ENCODE measurements at regions not wholly inside any gene's neighbourhood (a gene's known extent, or its start where the extent isn't known, plus 50 kb on each side); places are given as distances from the start of the nearest gene placed in this dataset.
"Not testable (repeated sequence)": the region's sequence is repeated elsewhere in the genome, so short reads cannot be mapped to it uniquely, and the experiment has no call there.

- Mint-ChIP-seq H3K4me1 (no peaks in the 10 kb centered on the region), H3K36me3 (no peaks in the 10 kb centered on the region), H3K27me3 (no peaks in the 10 kb centered on the region), H3K4me3 (no peak overlapping the region), H3K9me3 (no peaks in the 10 kb centered on the region), H3K27ac (no peak overlapping the region)
- ChIA-PET POLR2A (no interaction called here), CTCF (no interaction called here)
- H3K27me3 ChIP-seq (replicated peaks in 1 of 2; ENCODE audit: control insufficient read depth in 2 of 2, extremely low read depth in 1 of 2, insufficient read depth in 2 of 2, low read length in 1 of 2), result no peaks in the 10 kb centered on the region
- no peak overlapping the region for H3K4me3 ChIP-seq (ENCODE audit: control insufficient read depth in 1 of 2, extremely low read depth in 1 of 2, low read length in 1 of 2)
- DNase-seq (no peak), ATAC-seq (replicated peaks in 1 of 4) (no peak)
- H3K27ac ChIP-seq (ENCODE audit: low read length), result no peak overlapping the region
- H3K9me3 ChIP-seq, result no peaks in the 10 kb centered on the region
- no peaks in the 10 kb centered on the region for H3K4me1 ChIP-seq (ENCODE audit: control insufficient read depth in 1 of 2, extremely low read depth in 1 of 2, insufficient read depth in 2 of 2, low read length in 2 of 2)
- H3K36me3 ChIP-seq (ENCODE audit: control insufficient read depth in 2 of 2, extremely low read depth in 1 of 2, insufficient read depth in 1 of 2, low read length in 1 of 2), result no peaks in the 10 kb centered on the region
- no CpG with 5 or more reads among the region's 2 CpGs for whole genome bisulfite sequencing (ENCODE audit: insufficient coverage)
Observed at GRCh38 chr10:90089719-90090118, 388.3 kb downstream of the KIF20B start.

GRCh38 chr10:90096196-90096595 is 394.8 kb downstream of the KIF20B start:
- Histone ChIP-seq H3K27ac (ENCODE audit: low read length) (no peak overlapping the region), H3K4me3 (ENCODE audit: control insufficient read depth in 1 of 2, extremely low read depth in 1 of 2, low read length in 1 of 2) (no peak overlapping the region), H3K36me3 (ENCODE audit: control insufficient read depth in 2 of 2, extremely low read depth in 1 of 2, insufficient read depth in 1 of 2, low read length in 1 of 2) (no peaks in the 10 kb centered on the region), H3K9me3 (no peaks in the 10 kb centered on the region), H3K27me3 (replicated peaks in 1 of 2; ENCODE audit: control insufficient read depth in 2 of 2, extremely low read depth in 1 of 2, insufficient read depth in 2 of 2, low read length in 1 of 2) (no peaks in the 10 kb centered on the region), H3K4me1 (ENCODE audit: control insufficient read depth in 1 of 2, extremely low read depth in 1 of 2, insufficient read depth in 2 of 2, low read length in 2 of 2) (no peaks in the 10 kb centered on the region)
- ATAC-seq (replicated peaks in 1 of 4), result no peak
- ChIA-PET POLR2A (no interaction called here), CTCF (no interaction called here)
- peaks cover 0 to 5% of the 10 kb centered on the region in 2 donors for H3K27me3 Mint-ChIP-seq
- H3K9me3 Mint-ChIP-seq, result no peaks in the 10 kb centered on the region
- H3K4me1 Mint-ChIP-seq, result no peaks in the 10 kb centered on the region
- H3K27ac Mint-ChIP-seq, result no peak overlapping the region
- 100% methylated on average over 1 of the region's 5 CpGs for WGBS (ENCODE audit: insufficient coverage)
- no peak for DNase-seq
- H3K4me3 Mint-ChIP-seq, result no peak overlapping the region
- H3K36me3 Mint-ChIP-seq, result no peaks in the 10 kb centered on the region

- H3K4me3 ChIP-seq (ENCODE audit: control insufficient read depth in 1 of 2, extremely low read depth in 1 of 2, low read length in 1 of 2); H3K27me3 Mint-ChIP-seq; H3K27ac ChIP-seq (ENCODE audit: low read length); H3K9me3 Mint-ChIP-seq; H3K4me3 Mint-ChIP-seq; H3K4me1 Mint-ChIP-seq; H3K27me3 ChIP-seq (replicated peaks in 1 of 2; ENCODE audit: control insufficient read depth in 2 of 2, extremely low read depth in 1 of 2, insufficient read depth in 2 of 2, low read length in 1 of 2); POLR2A ChIA-PET; H3K27ac Mint-ChIP-seq; H3K36me3 Mint-ChIP-seq; CTCF ChIA-PET; DNase-seq; H3K36me3 ChIP-seq (ENCODE audit: control insufficient read depth in 2 of 2, extremely low read depth in 1 of 2, insufficient read depth in 1 of 2, low read length in 1 of 2); H3K9me3 ChIP-seq; ATAC-seq (replicated peaks in 1 of 4); H3K4me1 ChIP-seq (ENCODE audit: control insufficient read depth in 1 of 2, extremely low read depth in 1 of 2, insufficient read depth in 2 of 2, low read length in 2 of 2): not testable (repeated sequence)
Observed at GRCh38 chr10:90107581-90107980, 406.2 kb downstream of the KIF20B start.

- H3K4me3 ChIP-seq (ENCODE audit: control insufficient read depth in 1 of 2, extremely low read depth in 1 of 2, low read length in 1 of 2), result no peak overlapping the region
- H3K9me3 Mint-ChIP-seq, result peaks cover 3 to 4% (median 3%) of the 10 kb centered on the region in 3 donors
- no peak overlapping the region for H3K27ac Mint-ChIP-seq
- DNase-seq (no peak), ATAC-seq (replicated peaks in 1 of 4) (no peak)
- H3K36me3 ChIP-seq (ENCODE audit: control insufficient read depth in 2 of 2, extremely low read depth in 1 of 2, insufficient read depth in 1 of 2, low read length in 1 of 2), result no peaks in the 10 kb centered on the region
- H3K4me3 Mint-ChIP-seq, result no peak overlapping the region
- POLR2A ChIA-PET, result no interaction called here
- CTCF ChIA-PET, result no interaction called here
- H3K4me1 ChIP-seq (ENCODE audit: control insufficient read depth in 1 of 2, extremely low read depth in 1 of 2, insufficient read depth in 2 of 2, low read length in 2 of 2), result no peaks in the 10 kb centered on the region
- H3K27ac ChIP-seq (ENCODE audit: low read length), result no peak overlapping the region
- no peaks in the 10 kb centered on the region for H3K9me3 ChIP-seq
- WGBS (ENCODE audit: insufficient coverage), result no CpG with 5 or more reads among the region's 1 CpG
- H3K27me3 Mint-ChIP-seq, result no peaks in the 10 kb centered on the region
- H3K36me3 Mint-ChIP-seq, result no peaks in the 10 kb centered on the region
- no peaks in the 10 kb centered on the region for H3K4me1 Mint-ChIP-seq
- no peaks in the 10 kb centered on the region for H3K27me3 ChIP-seq (replicated peaks in 1 of 2; ENCODE audit: control insufficient read depth in 2 of 2, extremely low read depth in 1 of 2, insufficient read depth in 2 of 2, low read length in 1 of 2)
Observed at GRCh38 chr10:90111671-90112070, 410.3 kb downstream of the KIF20B start.

- Mint-ChIP-seq H3K27me3 (peaks cover 1 to 4% of the 10 kb centered on the region in 2 donors), H3K36me3 (no peaks in the 10 kb centered on the region), H3K4me1 (no peaks in the 10 kb centered on the region), H3K27ac (no peak overlapping the region), H3K9me3 (peaks cover 2 to 7% (median 3%) of the 10 kb centered on the region in 3 donors), H3K4me3 (no peak overlapping the region)
- Histone ChIP-seq H3K9me3 (no peaks in the 10 kb centered on the region), H3K36me3 (ENCODE audit: control insufficient read depth in 2 of 2, extremely low read depth in 1 of 2, insufficient read depth in 1 of 2, low read length in 1 of 2) (no peaks in the 10 kb centered on the region), H3K27ac (ENCODE audit: low read length) (no peak overlapping the region), H3K27me3 (replicated peaks in 1 of 2; ENCODE audit: control insufficient read depth in 2 of 2, extremely low read depth in 1 of 2, insufficient read depth in 2 of 2, low read length in 1 of 2) (no peaks in the 10 kb centered on the region), H3K4me1 (ENCODE audit: control insufficient read depth in 1 of 2, extremely low read depth in 1 of 2, insufficient read depth in 2 of 2, low read length in 2 of 2) (no peaks in the 10 kb centered on the region), H3K4me3 (ENCODE audit: control insufficient read depth in 1 of 2, extremely low read depth in 1 of 2, low read length in 1 of 2) (no peak overlapping the region)
- DNase-seq (no peak), ATAC-seq (replicated peaks in 1 of 4) (no peak)
- ChIA-PET CTCF (interaction anchor here in 1 of 2 donors (0.6 kb wide), 1 partner anchor 50 kb away, joined by 3 read pairs; no protein-coding TSS in a partner anchor), POLR2A (no interaction called here)
- WGBS (ENCODE audit: insufficient coverage), result no CpG with 5 or more reads among the region's 1 CpG
Observed at GRCh38 chr10:90112681-90113080, 411.3 kb downstream of the KIF20B start.

- H3K27me3 ChIP-seq (replicated peaks in 1 of 2; ENCODE audit: control insufficient read depth in 2 of 2, extremely low read depth in 1 of 2, insufficient read depth in 2 of 2, low read length in 1 of 2); H3K36me3 ChIP-seq (ENCODE audit: control insufficient read depth in 2 of 2, extremely low read depth in 1 of 2, insufficient read depth in 1 of 2, low read length in 1 of 2); POLR2A ChIA-PET; H3K4me3 ChIP-seq (ENCODE audit: control insufficient read depth in 1 of 2, extremely low read depth in 1 of 2, low read length in 1 of 2); H3K4me3 Mint-ChIP-seq; H3K4me1 ChIP-seq (ENCODE audit: control insufficient read depth in 1 of 2, extremely low read depth in 1 of 2, insufficient read depth in 2 of 2, low read length in 2 of 2); ATAC-seq (replicated peaks in 1 of 4); H3K27ac Mint-ChIP-seq; H3K36me3 Mint-ChIP-seq; DNase-seq; H3K4me1 Mint-ChIP-seq; H3K9me3 Mint-ChIP-seq; H3K9me3 ChIP-seq; CTCF ChIA-PET; H3K27ac ChIP-seq (ENCODE audit: low read length); H3K27me3 Mint-ChIP-seq: not testable (repeated sequence)
- 93% methylated on average over 4 of the region's 6 CpGs for WGBS (ENCODE audit: insufficient coverage)
Observed at GRCh38 chr10:90118567-90118966, 417.2 kb downstream of the KIF20B start.

GRCh38 chr10:90119631-90120280 is 418.4 kb downstream of the KIF20B start:
- not testable (repeated sequence) for H3K36me3 Mint-ChIP-seq, H3K27me3 Mint-ChIP-seq
- 90% methylated on average over 17 of the region's 21 CpGs for WGBS (ENCODE audit: insufficient coverage)

More at GRCh38 chr10:90119631-90120280, 418.4 kb downstream of the KIF20B start:
- H3K36me3 ChIP-seq (ENCODE audit: control insufficient read depth in 2 of 2, extremely low read depth in 1 of 2, insufficient read depth in 1 of 2, low read length in 1 of 2); H3K4me1 Mint-ChIP-seq; H3K4me3 Mint-ChIP-seq; H3K4me3 ChIP-seq (ENCODE audit: control insufficient read depth in 1 of 2, extremely low read depth in 1 of 2, low read length in 1 of 2); H3K27ac Mint-ChIP-seq; H3K9me3 Mint-ChIP-seq; POLR2A ChIA-PET; CTCF ChIA-PET; H3K4me1 ChIP-seq (ENCODE audit: control insufficient read depth in 1 of 2, extremely low read depth in 1 of 2, insufficient read depth in 2 of 2, low read length in 2 of 2); H3K27ac ChIP-seq (ENCODE audit: low read length); DNase-seq; H3K27me3 ChIP-seq (replicated peaks in 1 of 2; ENCODE audit: control insufficient read depth in 2 of 2, extremely low read depth in 1 of 2, insufficient read depth in 2 of 2, low read length in 1 of 2); ATAC-seq (replicated peaks in 1 of 4); H3K9me3 ChIP-seq: not testable (repeated sequence)

Measured in T-cell (primary cell).